GM18909 (cell line): ENCODE measurements at regions not wholly inside any gene's neighbourhood (a gene's known extent, or its start where the extent isn't known, plus 50 kb on each side); places are given as distances from the start of the nearest gene placed in this dataset.
"Not testable (repeated sequence)": the region's sequence is repeated elsewhere in the genome, so short reads cannot be mapped to it uniquely, and the experiment has no call there.

Source experiments
- ATAC-seq: cut with Tn5 transposase; IDR thresholded peaks from one replicate; pipeline ENCODE4 v1.9.1; 2021; ENCODE audit warnings: mild to moderate bottlenecking; ENCODE audit not compliant: unreplicated experiment, poor library complexity

GRCh38 chr7:108920490-108920889 lies 350.8 kb downstream of the DNAJB9 start:
- no peak for ATAC-seq

DNA sequence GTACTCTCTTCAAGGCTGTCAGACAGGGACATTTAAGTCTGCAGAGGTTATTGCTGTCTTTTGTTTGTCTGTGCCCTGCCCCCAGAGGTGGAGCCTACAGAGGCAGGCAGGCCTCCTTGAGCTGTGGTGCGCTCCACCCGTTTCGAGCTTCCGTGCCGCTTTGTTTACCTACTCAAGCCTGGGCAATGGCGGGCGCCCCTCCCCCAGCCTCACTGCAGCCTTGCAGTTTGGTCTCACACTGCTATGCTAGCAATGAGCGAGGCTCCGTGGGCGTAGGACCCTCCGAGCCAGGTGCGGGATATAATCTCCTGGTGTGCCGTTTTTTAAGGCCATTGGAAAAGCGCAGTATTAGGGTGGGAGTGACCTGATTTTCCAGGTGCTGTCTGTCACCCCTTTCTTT lies 373.4 kb downstream of the DNAJB9 start:
- not testable (repeated sequence) for ATAC-seq

GRCh38 chr7:108947526-108947925 lies 377.9 kb downstream of the DNAJB9 start:
- no peak for ATAC-seq

GRCh38 chr7:108972004-108972403 lies 402.3 kb downstream of the DNAJB9 start:
- ATAC-seq, result no peak

DNA sequence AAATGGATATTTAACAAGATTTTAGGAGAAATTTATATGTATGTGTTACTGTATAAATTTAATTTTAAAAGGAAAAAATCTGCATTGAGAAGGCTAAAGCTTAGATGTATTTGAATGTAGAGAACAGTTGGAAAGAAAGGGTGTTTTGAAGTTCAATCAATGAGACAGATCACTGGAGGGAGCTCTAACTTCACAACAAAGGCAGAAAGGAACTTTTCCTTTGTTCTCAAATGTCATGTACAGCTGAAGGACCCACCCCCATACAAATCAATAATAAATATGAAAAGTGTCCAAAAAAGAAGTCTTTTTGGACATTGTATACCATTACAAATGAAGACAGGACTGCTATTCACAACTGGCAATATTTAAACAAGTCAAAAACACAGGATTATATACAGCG lies 403.4 kb downstream of the DNAJB9 start:
- no peak for ATAC-seq

DNA sequence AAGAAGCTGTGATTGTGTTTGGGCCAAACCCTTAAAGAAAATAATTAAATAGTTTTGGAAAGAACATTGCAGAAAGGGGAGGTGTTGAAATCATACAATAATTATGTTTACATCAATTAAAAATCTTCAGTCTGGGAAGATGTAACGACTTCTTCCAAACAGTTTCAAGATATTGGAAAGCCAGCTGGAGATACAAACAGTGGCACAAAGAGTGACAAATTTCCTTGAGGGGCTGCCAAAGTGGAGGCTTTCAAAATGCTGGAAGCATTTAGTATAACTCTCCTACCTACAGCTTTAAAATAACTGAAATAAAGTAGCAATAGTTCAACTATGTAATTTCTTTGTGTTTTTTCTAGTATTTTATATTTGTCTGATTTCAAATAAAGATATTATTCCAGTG lies 405.0 kb downstream of the DNAJB9 start:
- ATAC-seq, result no peak

GRCh38 chr7:108985037-108985436 lies 415.4 kb downstream of the DNAJB9 start:
- ATAC-seq, result no peak

DNA sequence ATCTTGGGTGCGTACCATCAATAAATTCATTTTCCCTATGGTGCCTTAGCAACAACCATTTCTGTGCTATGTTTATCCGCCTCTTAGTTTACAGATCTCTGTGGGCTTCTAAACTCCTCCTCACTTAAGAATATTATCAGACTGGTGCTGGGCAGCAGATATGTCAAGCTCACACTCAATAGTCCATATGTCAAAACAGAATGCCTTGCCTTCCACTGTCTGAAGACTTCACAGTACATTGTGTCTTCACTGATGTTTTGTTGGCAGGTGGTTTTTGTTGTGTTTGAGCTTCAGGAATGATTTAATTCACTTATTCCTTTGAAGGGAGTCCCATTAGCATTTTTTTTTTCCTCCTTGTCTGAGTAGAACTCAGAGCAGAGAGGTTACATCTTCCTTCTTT lies 419.6 kb downstream of the DNAJB9 start:
- no peak for ATAC-seq

GRCh38 chr7:108997480-108997879 lies 427.8 kb downstream of the DNAJB9 start:
- no peak for ATAC-seq

- ATAC-seq, result no peak
Measured at GRCh38 chr7:109003742-109004141, 434.1 kb downstream of the DNAJB9 start.

- no peak for ATAC-seq
Measured at GRCh38 chr7:109009636-109010035, 440.0 kb downstream of the DNAJB9 start.

GRCh38 chr7:109020251-109020650 lies 450.6 kb downstream of the DNAJB9 start:
- ATAC-seq, result no peak

DNA sequence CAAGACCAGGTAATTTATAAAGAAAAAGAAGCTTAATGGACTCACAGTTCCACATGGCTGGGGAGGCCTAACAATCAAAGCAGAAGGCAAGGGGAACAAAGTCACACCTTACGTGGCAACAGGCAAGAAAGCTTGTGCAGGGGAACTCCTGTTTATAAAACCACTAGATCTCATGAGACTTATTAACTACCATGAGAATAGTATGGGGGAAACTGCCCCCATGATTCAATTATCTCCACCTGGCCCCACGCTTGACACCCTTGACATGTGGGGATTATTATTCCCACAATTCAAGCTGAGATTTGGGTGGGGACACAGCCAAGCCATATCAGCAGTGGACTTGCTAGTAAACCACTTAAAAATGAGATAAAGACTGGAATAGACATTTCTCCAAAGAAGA lies 451.7 kb downstream of the DNAJB9 start:
- ATAC-seq, result no peak

DNA sequence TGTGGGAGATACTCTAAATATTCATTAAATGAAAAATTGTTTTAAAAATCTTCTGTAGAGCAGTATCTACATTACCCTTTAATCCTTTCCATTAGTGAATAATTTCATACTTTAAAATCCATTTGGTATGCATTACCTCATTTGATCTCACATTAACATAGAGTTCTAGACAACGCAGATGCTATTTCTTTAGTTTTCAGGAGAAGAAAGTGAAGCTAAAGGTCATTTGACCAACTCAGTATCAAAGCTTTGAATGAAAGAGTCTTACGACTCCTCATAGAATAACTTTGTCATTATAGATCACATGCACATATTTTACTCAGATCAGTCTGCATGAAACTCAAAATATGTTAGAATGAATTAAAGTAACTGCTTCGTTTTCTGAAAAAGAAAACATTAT lies 460.2 kb downstream of the DNAJB9 start:
- no peak for ATAC-seq

DNA sequence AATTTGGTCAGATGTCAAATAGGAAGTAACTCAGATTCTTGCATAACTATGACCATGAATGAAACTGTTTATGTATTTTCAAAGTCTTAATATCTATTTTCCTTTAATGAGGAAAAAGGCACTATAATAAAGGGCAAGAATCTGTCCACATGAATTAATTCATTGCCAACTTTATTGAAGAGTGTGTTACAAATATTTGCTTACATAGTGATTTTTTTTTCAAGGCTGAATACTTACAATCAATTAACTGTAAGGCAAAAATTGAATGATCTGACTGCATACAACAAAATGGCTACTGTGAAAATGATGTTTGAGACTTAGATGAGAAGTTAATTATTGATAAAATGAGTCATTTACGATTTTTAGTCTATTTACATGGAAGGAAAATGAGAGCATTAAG lies 475.0 kb downstream of the DNAJB9 start:
- no peak for ATAC-seq

- ATAC-seq, result no peak
Measured at GRCh38 chr7:109049366-109049765, 479.7 kb downstream of the DNAJB9 start.

DNA sequence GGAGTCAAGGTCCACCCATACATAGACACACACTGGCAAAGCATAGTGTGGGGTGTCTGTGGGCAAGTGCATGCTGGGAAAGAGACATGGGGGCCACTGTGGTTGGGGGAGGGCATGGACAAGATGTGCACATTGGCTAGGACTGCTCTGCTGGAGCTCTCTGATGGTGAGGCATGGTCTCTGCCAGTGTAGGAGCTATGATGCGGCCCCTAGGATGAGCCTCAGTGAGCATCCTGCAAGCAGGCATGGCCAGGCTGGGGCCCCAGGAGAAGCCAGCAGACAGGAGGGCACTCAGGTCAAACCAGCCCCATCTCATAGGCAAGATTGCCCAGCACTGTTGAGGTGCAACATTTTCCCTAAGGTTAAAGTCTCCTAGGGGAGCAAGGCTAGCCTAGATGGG lies 489.4 kb downstream of the DNAJB9 start:
- no peak for ATAC-seq

- ATAC-seq, result no peak
Measured at GRCh38 chr7:109062798-109063197, 493.1 kb downstream of the DNAJB9 start.

GRCh38 chr7:109073543-109073942 lies 503.9 kb downstream of the DNAJB9 start:
- no peak for ATAC-seq

DNA sequence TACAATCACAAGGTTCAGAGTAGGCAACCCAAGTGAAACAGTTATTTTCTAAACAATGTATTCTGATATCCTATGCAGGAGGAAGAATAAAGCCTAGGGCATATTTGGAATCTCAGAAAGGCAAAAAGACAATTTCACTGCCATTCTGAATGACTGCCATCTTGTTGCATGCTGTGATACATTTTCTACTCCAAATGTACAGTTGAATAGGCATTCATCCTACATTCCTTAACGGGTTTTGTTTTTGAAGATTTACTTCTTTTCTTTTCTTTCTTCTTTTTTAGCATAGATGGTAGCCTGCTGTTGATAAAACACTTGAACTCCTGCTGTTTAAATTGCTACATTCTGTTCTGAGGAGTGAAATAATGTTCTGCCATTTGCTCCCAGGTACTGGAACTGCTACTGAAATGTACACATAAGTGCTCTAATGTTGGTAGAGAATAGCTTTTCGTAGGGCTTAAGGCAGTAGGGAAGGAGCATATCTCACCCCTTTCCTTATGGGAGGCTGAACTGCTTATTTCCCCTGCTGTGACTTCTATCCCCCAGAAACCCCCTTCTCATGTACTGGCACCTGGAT lies 506.8 kb downstream of the DNAJB9 start:
- no peak for ATAC-seq

DNA sequence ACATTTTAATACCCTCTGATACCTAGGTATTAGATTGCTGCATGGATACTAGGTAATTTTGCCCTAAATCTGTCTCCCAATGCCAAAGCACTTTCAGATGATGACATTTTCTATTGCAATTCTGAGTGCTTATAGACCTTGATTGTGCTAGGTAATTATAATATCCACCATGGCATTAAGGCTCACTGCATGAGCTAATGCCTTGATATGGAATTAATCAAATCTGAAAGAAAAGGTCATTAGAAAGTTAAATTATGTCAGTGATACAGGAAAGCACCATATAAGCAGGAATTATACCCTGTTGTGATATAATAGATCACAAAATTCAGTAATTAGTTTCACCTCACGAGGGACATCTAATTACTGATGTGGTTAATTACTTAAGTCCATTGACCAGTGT lies 521.4 kb downstream of the DNAJB9 start:
- ATAC-seq, result no peak

DNA sequence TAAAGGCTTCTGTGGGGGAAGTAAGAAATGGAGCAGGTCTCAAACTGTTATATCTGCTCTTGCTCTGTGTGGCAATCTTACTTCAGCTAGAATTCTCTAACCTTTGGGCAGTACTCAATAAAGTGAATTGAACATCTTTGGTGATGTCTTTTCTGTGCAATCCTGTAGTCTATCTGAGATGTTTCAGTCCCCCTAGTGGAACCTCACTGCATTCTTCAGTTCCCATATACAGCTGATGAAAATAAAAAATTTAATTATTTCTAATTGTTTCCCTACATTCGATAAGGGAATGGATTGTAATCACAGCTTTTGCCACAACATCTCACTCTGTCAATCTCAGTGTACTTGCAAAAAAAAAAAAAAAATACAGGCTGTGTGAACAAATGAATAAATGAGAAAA lies 522.6 kb downstream of the DNAJB9 start:
- ATAC-seq, result no peak

- ATAC-seq, result no peak
Measured at GRCh38 chr7:109101332-109101731, 531.7 kb downstream of the DNAJB9 start.
